ELF-1 (cell line): ENCODE measurements at regions not wholly inside any gene's neighbourhood (a gene's known extent, or its start where the extent isn't known, plus 50 kb on each side); places are given as distances from the start of the nearest gene placed in this dataset.

ENCODE experiments used
- DNase-seq: peaks from one replicate; pipeline ENCODE4 v3.0.0-alpha.2; 2016; ENCODE audit warnings: low read depth, low spot score

DNA sequence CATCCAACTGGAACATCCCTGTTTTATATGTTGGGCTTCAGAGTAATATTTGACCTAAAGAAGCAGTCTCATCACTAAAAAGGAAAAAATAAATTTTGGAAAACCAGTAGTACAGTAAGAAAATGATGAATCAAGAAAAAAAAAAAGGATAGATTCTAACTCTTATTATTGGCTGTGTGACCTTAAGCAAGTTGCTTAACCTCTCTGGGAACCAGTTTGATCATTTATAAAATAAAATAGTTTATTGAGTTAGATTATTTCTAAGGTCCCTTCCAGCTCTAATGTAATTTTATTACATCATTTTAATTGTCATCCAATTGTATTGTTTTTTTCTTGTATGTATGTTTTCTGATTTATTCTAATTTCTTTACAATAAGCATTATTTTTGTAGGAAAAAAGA is 127.0 kb downstream of the PRELID2 start:
- no peak for DNase-seq

DNA sequence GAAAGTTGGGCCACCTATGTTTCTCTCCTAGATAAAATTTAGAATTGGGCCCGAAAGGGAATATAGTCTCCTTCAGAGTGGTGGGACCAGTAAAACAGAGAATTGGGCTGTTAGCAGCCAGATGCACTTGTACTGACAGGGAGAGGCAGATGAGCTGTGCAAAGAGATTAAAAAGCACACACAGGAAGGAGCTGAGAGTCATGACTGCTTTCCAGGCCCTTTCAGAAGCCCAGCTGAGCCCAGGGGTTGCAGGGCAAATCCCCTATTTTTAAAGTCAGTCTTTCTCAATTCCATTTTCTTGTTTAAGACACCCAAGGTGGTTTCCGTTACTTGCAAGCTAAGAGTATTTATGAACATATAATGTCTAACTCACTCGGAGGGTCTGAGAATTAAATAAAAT is 130.4 kb downstream of the PRELID2 start:
- no peak for DNase-seq

DNA sequence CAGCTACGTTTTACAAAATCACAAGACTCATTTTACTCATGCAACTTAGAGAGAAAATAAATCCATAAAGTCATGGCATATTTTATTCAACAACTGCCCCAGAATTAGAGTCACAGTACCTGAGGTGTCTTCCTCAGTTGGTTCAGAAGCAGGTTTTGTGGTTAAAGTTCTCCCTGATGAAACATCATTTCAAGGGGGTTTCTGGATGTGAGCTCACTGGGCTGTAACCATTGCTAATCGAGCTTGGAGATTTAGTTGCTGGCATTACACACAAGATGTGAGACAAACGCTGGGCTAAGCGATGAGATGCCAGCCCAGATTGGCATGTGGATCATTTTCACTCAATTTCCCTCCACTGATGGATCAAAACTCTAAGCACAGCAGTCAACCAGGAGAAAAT is 131.3 kb downstream of the PRELID2 start:
- DNase-seq, result no peak

GRCh38 chr5:145701404-145701803 is 133.7 kb downstream of the PRELID2 start:
- DNase-seq, result no peak

- DNase-seq, result no peak
These were observed 135.3 kb downstream of the PRELID2 start for GRCh38 chr5:145699846-145700245.

- peak; percentile 33 for DNase-seq
These were observed 137.7 kb downstream of the PRELID2 start for GRCh38 chr5:145697251-145697990.

- no peak for DNase-seq
These were observed 145.9 kb downstream of the PRELID2 start for GRCh38 chr5:145689235-145689634.

DNA sequence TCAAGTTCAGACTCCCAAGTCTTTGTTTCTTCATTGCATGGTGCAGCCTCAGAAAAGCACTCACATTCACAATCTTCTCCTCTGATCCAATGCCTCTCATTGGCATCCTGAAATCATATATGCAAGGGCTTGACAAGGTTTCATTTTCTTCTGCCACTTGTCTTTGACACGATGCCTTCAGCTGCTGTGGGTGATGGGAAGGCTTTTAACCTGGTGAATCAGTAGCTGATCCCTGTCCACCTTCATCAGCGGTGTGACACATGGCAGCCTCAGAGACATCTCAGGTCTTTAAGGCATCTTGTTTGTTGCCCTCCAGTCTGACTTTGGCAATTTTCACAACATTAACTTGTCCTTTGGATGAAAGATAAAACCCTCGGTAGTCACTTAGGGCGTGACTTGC is 147.2 kb downstream of the PRELID2 start:
- no peak for DNase-seq

- DNase-seq, result no peak
These were observed 149.7 kb downstream of the PRELID2 start for GRCh38 chr5:145685417-145685816.

GRCh38 chr5:145683431-145683830 is 151.7 kb downstream of the PRELID2 start:
- no peak for DNase-seq

DNA sequence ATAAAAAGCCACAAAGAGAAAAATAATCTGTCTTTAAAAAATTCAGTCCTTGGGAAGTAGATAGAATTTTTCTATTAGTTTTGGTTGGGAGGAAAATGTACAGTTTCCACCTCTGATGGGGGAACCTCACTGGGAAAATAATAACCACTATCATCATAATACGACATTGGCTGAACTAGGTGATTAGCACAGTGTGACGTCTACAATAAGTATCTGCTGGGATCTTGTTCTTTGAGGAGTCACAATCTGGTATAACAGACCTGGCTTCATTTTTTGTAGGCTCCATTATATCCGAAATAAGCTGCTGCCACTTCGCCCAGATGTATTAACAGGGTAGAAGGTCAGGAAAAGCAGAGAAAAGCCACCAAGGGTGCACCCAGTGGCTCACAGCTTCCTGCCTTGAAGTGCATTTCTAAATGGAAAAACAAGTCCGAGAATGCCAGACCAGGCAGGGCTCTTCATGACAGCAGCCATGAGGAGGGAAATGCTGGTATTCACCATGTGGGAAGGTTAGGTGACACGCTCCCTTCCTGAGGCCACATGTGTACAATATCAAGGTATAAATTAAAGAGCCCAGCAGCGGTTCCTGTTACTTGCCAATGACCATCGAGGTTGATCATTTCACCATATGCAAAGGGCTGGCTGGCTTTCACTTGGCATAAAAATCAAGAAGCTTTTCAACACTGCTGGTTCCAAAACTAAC is 152.8 kb downstream of the PRELID2 start:
- DNase-seq, result no peak

- peak; percentile 32 for DNase-seq
These were observed 153.5 kb downstream of the PRELID2 start for GRCh38 chr5:145681686-145682085.

DNA sequence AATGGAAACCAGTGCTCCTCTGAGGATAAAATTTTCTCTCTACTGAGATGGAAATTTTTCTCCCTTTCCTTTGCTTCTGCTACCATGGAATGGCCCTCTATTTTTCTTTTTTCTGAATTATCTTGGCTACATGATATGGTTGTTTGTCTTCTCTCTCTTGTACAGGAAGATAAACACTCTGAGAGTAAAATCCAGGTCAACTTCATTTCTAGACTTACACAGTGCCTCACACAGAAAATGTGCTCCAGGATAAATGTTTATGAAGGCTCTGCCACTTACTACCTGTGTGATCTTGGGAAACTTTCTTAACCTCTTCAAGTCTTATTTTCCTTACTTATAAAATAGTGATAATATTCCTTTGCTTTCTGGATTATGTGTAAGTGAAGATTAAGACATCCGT is 153.9 kb downstream of the PRELID2 start:
- no peak for DNase-seq

DNA sequence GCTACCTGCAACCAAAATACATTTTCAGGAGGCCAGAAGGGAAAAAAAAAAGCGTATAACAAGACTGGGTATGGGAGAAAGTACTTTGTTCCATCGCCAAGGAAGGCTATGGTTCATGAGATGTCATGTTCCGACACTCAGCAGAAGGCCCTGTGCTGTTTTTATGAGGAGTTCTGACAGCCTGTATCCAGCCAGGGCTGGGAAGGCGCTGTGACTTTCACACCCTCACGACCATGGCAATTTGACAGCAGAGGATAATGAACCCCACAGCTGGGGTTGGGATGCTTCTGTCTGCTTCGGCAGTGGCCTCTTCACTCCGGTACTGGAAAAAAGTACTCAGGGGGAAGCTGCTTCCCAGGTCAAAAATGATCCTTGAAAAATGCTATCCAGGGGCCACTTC is 154.4 kb downstream of the PRELID2 start:
- no peak for DNase-seq

DNA sequence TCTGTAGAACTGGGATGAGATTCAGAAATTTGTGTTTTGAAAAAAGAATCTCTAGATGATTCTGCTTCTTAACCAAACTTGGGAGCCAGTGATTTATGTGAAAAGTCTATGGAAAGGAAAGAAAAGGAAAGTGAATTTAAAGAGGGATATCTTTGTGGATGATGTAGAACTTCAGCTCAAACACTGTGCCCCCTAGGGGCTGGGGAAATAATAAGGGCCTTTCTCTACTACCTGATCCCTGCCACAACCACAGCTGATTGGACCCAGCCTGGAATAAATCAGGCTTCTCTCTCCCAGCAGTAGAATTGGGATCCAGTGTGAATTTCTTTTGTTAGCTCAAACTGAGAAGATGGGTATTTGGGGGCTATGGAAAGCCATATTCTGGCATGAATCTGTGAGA is 155.0 kb downstream of the PRELID2 start:
- no peak for DNase-seq

- DNase-seq, result no peak
These were observed 156.9 kb downstream of the PRELID2 start for GRCh38 chr5:145678255-145678654.

DNA sequence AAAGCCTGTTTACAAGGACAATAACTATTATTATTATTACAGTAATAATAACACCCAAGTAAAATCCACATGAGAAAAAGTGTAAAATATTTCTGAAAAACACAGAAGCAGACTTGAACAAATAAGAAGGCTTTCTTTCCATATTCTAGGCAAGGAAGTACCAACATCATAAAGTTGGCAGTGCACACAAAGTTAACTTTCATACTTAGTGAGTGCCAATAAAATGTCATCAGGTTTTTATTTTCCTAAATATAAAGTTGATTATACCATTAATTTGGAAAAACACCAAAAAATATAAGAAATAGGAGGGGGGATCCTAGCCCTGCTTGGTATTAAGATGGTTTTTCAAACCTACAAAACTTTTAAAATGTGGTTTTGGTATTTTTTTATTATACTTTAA is 161.4 kb downstream of the PRELID2 start:
- no peak for DNase-seq

GRCh38 chr5:145668714-145669113 is 166.4 kb downstream of the PRELID2 start:
- no peak for DNase-seq

- no peak for DNase-seq
These were observed 167.4 kb downstream of the PRELID2 start for GRCh38 chr5:145667742-145668141.

GRCh38 chr5:145666591-145666990 is 168.6 kb downstream of the PRELID2 start:
- no peak for DNase-seq

DNA sequence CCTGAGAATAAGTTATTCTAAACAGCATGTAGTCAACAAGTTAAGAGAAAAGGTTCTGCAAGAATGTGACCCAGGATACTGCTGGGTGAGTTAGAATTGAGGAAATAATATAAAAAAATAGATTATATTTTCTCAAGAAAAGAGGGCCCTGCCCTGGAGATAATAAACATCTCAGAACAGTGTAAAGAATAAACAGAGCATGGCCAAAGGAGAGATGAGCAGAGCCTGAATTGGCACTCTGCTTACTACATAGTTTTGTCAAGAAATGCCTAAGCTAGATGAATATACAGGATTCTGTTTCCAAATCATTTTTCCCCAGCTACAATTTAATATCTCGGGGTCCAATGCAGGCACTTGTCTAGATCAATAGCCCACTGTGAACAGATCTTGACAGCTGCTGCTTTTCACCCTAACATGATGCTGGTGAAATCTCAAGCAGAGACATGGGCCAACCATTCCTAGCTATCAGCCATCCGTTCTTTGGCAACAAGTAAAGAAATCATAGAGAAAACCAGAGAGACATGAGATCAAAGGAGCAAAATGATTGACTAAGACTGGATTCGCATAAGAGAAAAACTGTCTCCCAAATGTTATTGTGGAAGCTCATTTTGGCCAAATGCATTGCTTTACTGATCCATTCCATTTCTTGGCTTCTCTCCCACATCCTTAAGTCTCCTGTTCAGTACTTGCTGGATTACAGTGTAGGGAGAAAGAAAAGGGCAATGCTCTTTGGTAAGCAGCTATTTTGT is 173.2 kb downstream of the PRELID2 start:
- no peak for DNase-seq

GRCh38 chr5:145660897-145661640 is 174.1 kb downstream of the PRELID2 start:
- DNase-seq, result no peak
